Fibroblast of villous mesenchyme (primary cell): ENCODE measurements at regions not wholly inside any gene's neighbourhood (a gene's known extent, or its start where the extent isn't known, plus 50 kb on each side); places are given as distances from the start of the nearest gene placed in this dataset.

Experiments
- DNase-seq: peaks from one replicate; pipeline ENCODE4 v3.0.0-alpha.2; 2010; ENCODE audit warnings: low read depth
- H3K4me3 ChIP-seq: 2 replicates; pipeline ENCODE4 v1.5.1; 2011; ENCODE audit warnings: low read depth, mild to moderate bottlenecking, low read length
- TF ChIP-seq, protein P1 (sequence below): IDR thresholded peaks from 2 replicates; pipeline ENCODE4 v1.5.1; 2012; ENCODE audit warnings: low read depth, mild to moderate bottlenecking, low read length; ENCODE audit not compliant: insufficient read depth

DNA sequence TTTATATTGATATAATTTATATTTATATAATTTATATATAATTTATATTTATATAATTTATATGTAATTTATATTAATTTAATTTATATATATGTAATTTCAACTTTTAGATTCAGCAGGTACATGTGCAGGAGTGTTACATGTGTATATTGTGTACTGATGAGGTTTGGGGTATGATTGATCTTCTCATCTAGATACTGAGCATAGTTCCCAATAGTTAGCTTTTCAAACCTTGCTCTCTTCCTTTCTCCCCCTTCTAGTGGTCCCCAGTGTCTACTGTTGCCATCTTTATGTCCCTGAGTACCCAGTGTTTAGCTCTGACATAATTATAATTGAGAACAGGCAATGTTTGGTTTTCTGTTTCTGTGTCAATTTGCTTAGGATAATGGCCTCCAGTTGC is 1335.3 kb upstream of the CDH2 start:
- H3K4me3 ChIP-seq: no peak overlapping the region
- DNase-seq: no peak
- TF ChIP-seq, protein P1, sequence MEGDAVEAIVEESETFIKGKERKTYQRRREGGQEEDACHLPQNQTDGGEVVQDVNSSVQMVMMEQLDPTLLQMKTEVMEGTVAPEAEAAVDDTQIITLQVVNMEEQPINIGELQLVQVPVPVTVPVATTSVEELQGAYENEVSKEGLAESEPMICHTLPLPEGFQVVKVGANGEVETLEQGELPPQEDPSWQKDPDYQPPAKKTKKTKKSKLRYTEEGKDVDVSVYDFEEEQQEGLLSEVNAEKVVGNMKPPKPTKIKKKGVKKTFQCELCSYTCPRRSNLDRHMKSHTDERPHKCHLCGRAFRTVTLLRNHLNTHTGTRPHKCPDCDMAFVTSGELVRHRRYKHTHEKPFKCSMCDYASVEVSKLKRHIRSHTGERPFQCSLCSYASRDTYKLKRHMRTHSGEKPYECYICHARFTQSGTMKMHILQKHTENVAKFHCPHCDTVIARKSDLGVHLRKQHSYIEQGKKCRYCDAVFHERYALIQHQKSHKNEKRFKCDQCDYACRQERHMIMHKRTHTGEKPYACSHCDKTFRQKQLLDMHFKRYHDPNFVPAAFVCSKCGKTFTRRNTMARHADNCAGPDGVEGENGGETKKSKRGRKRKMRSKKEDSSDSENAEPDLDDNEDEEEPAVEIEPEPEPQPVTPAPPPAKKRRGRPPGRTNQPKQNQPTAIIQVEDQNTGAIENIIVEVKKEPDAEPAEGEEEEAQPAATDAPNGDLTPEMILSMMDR: no peak

DNA sequence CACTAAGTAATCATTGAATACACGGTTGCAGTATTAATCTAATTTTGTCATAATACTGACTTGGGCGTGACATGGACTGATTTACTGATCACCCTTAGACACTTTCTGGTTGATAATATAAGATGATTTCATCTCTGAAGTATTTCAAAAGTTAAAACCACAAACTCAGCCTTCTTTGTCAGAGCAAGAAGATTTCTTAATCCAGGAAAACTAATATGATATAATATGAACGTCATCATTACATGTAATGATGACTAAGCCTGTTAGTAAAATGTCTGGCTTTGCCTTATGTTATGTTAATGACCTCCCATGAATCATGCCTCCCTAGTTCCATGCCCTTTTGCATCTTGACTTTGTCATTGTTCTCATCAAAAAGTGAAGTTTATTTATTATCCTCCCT is 1325.0 kb upstream of the CDH2 start:
- DNase-seq: peak; percentile 35
- TF ChIP-seq, protein P1: no peak
- H3K4me3 ChIP-seq: no peak overlapping the region

DNA sequence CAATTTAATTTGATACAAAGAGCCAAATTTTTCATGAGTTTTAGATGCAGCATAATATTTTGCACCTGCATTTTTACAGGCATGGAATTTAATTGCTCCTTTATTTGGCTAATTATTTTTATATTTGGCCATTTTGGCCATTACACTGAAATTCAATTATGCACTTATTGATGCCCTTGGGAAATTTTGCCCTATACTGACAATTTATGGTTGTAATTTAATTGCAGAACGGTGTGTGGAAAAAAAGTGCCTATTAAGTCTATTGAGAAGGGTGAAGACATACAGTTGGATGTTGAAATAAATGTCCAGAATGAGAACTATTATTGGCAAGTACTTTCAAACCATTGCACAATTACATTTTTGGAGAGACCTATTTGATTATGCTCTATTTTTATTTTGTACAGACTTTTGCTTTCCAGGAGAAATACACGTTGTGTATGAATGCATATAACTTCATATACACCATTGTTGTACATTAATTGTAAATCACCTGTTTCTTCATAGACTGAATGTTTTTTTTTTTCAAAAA is 1319.3 kb upstream of the CDH2 start:
- no peak overlapping the region for H3K4me3 ChIP-seq
- TF ChIP-seq, protein P1: no peak
- no peak for DNase-seq

DNA sequence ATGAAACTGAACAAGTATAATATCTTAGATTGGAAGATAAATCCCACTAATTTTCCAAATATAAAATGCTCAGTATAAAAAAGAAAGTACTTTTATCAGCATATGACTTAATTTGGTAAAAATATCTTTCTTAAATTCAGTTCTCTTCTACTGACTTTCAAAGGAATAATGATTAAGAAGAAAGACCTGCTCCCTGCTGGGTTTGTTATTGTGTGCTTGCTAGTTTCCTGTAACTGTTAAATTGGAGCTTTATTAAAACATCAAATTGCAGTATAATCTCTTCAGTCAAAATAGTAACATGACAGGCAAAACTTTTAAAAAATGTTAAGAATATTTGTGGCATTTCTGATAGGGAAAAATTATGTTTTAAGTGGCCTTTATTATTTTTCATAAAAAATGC is 1317.4 kb upstream of the CDH2 start:
- H3K4me3 ChIP-seq: no peak overlapping the region
- DNase-seq: no peak
- TF ChIP-seq, protein P1: no peak

DNA sequence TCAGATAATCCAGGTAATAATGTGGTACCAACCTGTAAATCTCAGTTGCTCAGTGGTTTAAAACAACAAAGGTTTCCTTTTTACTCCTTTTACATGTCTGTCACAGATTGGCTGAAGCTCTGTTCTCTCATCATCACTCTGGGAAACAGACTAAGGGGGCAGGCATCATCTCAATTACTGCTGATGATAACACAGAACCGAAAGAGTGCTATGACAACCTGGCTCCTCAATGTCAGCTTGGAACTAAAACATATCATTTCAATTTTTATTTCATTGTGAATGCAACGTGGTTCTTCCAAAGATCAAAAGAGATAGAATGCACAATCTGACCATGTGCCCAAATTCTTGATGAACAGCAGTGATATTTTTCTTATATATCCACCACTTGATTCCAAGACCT is 1315.0 kb upstream of the CDH2 start:
- no peak overlapping the region for H3K4me3 ChIP-seq
- DNase-seq: no peak
- TF ChIP-seq, protein P1: no peak

DNA sequence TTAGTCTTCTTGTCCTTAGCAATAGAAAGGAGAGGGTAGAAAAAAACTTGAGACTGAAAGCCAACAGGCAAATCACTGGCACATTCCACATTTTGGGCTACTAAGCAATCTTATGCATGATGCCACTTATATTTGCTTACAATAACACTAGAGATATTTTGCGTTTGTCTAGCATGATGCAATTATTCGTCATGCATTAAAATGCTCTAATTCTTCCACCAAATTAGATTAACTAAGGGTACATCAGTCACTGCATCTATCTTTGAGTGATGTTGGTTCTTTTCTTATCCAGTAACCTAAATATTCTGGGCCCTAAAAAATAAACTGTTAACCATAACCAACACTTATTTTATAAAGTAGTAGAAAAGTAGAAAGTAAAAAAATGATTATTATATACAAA is 1311.7 kb upstream of the CDH2 start:
- no peak for DNase-seq
- TF ChIP-seq, protein P1: no peak
- H3K4me3 ChIP-seq: no peak overlapping the region

DNA sequence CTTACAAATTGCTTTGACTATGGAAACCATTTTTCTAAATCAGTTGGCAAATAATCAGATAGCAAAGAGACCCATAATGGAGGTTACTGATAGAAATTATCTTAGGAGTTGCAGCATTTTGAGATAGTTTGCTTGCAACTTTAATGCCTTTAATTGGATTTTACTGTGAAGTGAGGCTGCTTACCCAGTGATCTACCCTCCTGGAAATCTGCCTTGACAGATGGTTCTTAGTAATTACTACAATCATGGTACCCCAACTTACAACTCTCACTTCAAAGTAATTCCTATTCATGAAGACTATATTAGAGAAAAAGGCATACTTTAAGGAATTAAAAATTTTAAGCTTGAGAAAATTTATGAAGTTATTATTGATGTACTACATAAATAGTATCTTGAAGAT is 1288.6 kb upstream of the CDH2 start:
- no peak overlapping the region for H3K4me3 ChIP-seq
- TF ChIP-seq, protein P1: no peak
- no peak for DNase-seq
